ENCODE measurements at regions not wholly inside any gene's neighbourhood (a gene's known extent, or its start where the extent isn't known, plus 50 kb on each side); places are given as distances from the start of the nearest gene placed in this dataset.

GRCh38 chr3:55202326-55202725, 274.5 kb upstream of the LRTM1 start:
- H3K4me3 ChIP-seq (ENCODE audit: low read depth, low read length): no peak overlapping the region; the same call in 1 of the 2 replicates
- TF ChIP-seq CTCF (IDR thresholded peaks at IDR 0.05; ENCODE audit: low read depth, low read length): no peak
- no peaks in the 10 kb centered on the region for H3K27me3 ChIP-seq (ENCODE audit: control insufficient read depth, insufficient read depth, low read length)
- peak; percentile 66 for DNase-seq (ENCODE audit: low read depth, low spot score)
- ChIA-PET CTCF (interaction anchor here (1.8 kb wide), 1 partner anchor 22 kb away, joined by 4 read pairs; no protein-coding TSS in a partner anchor), POLR2A (interaction anchor here (0.6 to 1.8 kb wide), 4 partner anchors 10 to 216 kb away, joined by 3 to 6 read pairs (median 4); no protein-coding TSS in a partner anchor)
- H3K27ac ChIP-seq (ENCODE audit: low read depth, low read length): peak overlapping the region; percentile 88
- no peaks in the 10 kb centered on the region for H3K9me3 ChIP-seq (ENCODE audit: control insufficient read depth, insufficient read depth, low read length)

DNA sequence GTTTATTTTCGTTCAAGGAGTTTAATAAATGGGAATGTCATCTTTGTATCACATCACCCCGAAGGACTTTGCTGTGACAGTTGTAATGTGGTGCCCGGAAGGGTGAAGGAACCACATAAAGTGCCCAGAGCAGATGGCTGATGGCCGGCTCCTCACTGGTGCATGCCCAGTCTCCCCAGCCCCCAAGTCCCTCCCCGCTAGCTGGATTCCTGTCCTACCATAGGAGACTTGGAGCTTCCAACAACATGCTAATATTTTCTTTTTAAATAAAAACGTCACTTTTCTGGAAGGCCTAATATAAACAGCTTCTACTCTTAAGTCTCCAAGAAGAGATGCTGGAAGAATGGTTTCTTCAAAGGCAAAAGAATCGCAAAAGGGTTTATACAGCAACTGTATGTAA, 273.9 kb upstream of the LRTM1 start:
- Histone ChIP-seq H3K27me3 (ENCODE audit: control insufficient read depth, insufficient read depth, low read length) (no peaks in the 10 kb centered on the region), H3K9me3 (ENCODE audit: control insufficient read depth, insufficient read depth, low read length) (no peaks in the 10 kb centered on the region), H3K27ac (ENCODE audit: low read depth, low read length) (peak overlapping the region; percentile 88), H3K4me3 (ENCODE audit: low read depth, low read length) (no peak overlapping the region; the same call in 1 of the 2 replicates)
- ChIA-PET CTCF (interaction anchor here (1.8 kb wide), 1 partner anchor 21 kb away, joined by 4 read pairs; no protein-coding TSS in a partner anchor), POLR2A (interaction anchor here (0.6 to 1.8 kb wide), 4 partner anchors 10 to 217 kb away, joined by 3 to 6 read pairs (median 4); no protein-coding TSS in a partner anchor)
- no peak for TF ChIP-seq CTCF (IDR thresholded peaks at IDR 0.05; ENCODE audit: low read depth, low read length)
- DNase-seq (ENCODE audit: low read depth, low spot score): no peak

GRCh38 chr3:55200906-55201305, 273.0 kb upstream of the LRTM1 start:
- no peak for DNase-seq (ENCODE audit: low read depth, low spot score)
- no peaks in the 10 kb centered on the region for H3K9me3 ChIP-seq (ENCODE audit: control insufficient read depth, insufficient read depth, low read length)
- CTCF ChIA-PET: interaction anchor here (1.8 kb wide), 1 partner anchor 20 kb away, joined by 4 read pairs; no protein-coding TSS in a partner anchor
- no peaks in the 10 kb centered on the region for H3K27me3 ChIP-seq (ENCODE audit: control insufficient read depth, insufficient read depth, low read length)
- TF ChIP-seq CTCF (IDR thresholded peaks at IDR 0.05; ENCODE audit: low read depth, low read length): no peak
- H3K27ac ChIP-seq (ENCODE audit: low read depth, low read length): no peak overlapping the region
- POLR2A ChIA-PET: no interaction called here
- no peak overlapping the region for H3K4me3 ChIP-seq (ENCODE audit: low read depth, low read length)

GRCh38 chr3:55198554-55198953, 270.7 kb upstream of the LRTM1 start:
- peak; percentile 92 for DNase-seq (ENCODE audit: low read depth, low spot score)
- Histone ChIP-seq H3K27me3 (ENCODE audit: control insufficient read depth, insufficient read depth, low read length) (no peaks in the 10 kb centered on the region), H3K9me3 (ENCODE audit: control insufficient read depth, insufficient read depth, low read length) (no peaks in the 10 kb centered on the region), H3K4me3 (ENCODE audit: low read depth, low read length) (no peak overlapping the region), H3K27ac (ENCODE audit: low read depth, low read length) (peak overlapping the region; percentile 72)
- ChIA-PET CTCF (interaction anchor here (1.1 kb wide), 1 partner anchor 18 kb away, joined by 3 read pairs; no protein-coding TSS in a partner anchor), POLR2A (interaction anchor here (0.7 to 1.2 kb wide), 5 partner anchors 10 to 266 kb away, joined by 3 to 10 read pairs (median 3); no protein-coding TSS in a partner anchor)
- TF ChIP-seq CTCF (IDR thresholded peaks at IDR 0.05; ENCODE audit: low read depth, low read length): no peak

- TF ChIP-seq CTCF (IDR thresholded peaks at IDR 0.05; ENCODE audit: low read depth, low read length): no peak
- POLR2A ChIA-PET: no interaction called here
- no peaks in the 10 kb centered on the region for H3K27me3 ChIP-seq (ENCODE audit: control insufficient read depth, insufficient read depth, low read length)
- H3K27ac ChIP-seq (ENCODE audit: low read depth, low read length): no peak overlapping the region
- DNase-seq (ENCODE audit: low read depth, low spot score): no peak
- CTCF ChIA-PET: no interaction called here
- no peaks in the 10 kb centered on the region for H3K9me3 ChIP-seq (ENCODE audit: control insufficient read depth, insufficient read depth, low read length)
- no peak overlapping the region for H3K4me3 ChIP-seq (ENCODE audit: low read depth, low read length)
Measured at GRCh38 chr3:55197021-55197420, 269.2 kb upstream of the LRTM1 start.
